Glomerular endothelial cell (primary cell): ENCODE measurements at regions not wholly inside any gene's neighbourhood (a gene's known extent, or its start where the extent isn't known, plus 50 kb on each side); places are given as distances from the start of the nearest gene placed in this dataset.

Experiments
- DNase-seq: peaks from one replicate; pipeline ENCODE4 v3.0.0-alpha.2; 2011; ENCODE audit warnings: low read depth, low spot score; ENCODE audit errors: extremely low read depth

DNA sequence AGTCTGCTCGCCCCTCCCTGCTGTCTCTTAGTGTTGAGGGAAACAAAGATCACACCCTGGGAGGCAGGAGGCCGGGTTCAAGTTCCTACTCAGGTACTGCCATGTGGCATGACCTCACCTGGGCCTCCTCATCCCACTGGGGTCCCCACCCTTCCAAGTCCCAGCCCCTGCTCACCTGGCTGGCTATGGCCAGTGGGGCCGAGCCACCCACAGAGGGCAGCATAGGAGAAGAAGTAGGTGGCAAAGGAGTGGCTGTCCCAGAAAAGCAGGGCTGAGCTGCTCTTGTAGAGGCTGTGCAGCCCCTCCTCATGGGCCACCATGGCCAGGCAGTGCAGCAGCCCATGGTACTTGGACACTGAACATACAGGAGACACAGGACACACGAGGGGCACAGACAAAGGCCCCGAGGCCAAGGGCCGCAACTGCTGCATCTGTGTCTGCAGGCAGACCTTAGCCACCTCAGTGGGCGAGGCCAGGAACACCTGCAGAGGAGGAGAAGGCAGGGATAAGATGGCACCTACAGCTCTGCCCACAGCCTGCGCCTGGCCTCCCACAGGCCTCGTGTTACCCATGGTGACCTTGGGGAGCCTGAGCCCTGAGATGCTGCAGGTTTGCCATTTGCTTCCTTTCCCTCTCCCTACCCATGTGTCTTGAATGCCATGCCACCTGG is 50.6 kb upstream of the MPEG1 start:
- DNase-seq, result no peak
